CD4-positive, alpha-beta T cell (primary cell): ENCODE measurements at regions not wholly inside any gene's neighbourhood (a gene's known extent, or its start where the extent isn't known, plus 50 kb on each side); places are given as distances from the start of the nearest gene placed in this dataset.

ENCODE experiments used
- ATAC-seq: fragments of 200-7000 bp; cut with Tn5 transposase; one replicate; pipeline ENCODE4 v1.10.0; 2022; ENCODE audit warnings: mild to moderate bottlenecking; ENCODE audit not compliant: poor library complexity
- CTCF ChIA-PET: fragments of 350-600 bp; sonication (Branson Sonifier 250); formaldehyde crosslinking; loops from one replicate; lab custom pipeline; 2021; ENCODE audit warnings: antibody characterized with exemption, inconsistent platforms; lab: Charles Lee
- POLR2A ChIA-PET: fragments of 350-600 bp; sonication (Branson Sonifier 250); formaldehyde crosslinking; loops from one replicate; lab custom pipeline; 2021; ENCODE audit warnings: antibody characterized with exemption, inconsistent platforms; lab: Charles Lee
- DNase-seq, 14 experiments: peaks; one replicate each; pipeline ENCODE4 v3.0.0-alpha.2; 2013 to 2020; ENCODE audit warnings: mixed read lengths in 2 of 14
- H3K27ac ChIP-seq, 2 donors: one replicate each; pipeline versions ENCODE4 v1.5.1 to v1.7.0; 2013; ENCODE audit warnings: low read length in 2 of 2, low read depth in 1 of 2, mild to moderate bottlenecking in 1 of 2
- H3K27me3 ChIP-seq, 2 experiments: 1 replicate in 1 of 2; 2 replicates in 1 of 2; pipeline versions ENCODE4 v1.6.1 to v1.7.0; 2013; ENCODE audit warnings: low read length in 2 of 2, control low read depth in 1 of 2, mild to moderate bottlenecking in 1 of 2, moderate library complexity in 1 of 2; ENCODE audit not compliant: insufficient read depth in 2 of 2, control insufficient read depth in 1 of 2
- H3K36me3 ChIP-seq: one replicate; pipeline ENCODE4 v1.6.1; 2013; ENCODE audit warnings: low read length, control low read depth; ENCODE audit not compliant: insufficient read depth
- H3K4me1 ChIP-seq: one replicate; pipeline ENCODE4 v1.6.1; 2013; ENCODE audit warnings: low read length, control low read depth; ENCODE audit not compliant: insufficient read depth
- H3K4me3 ChIP-seq: one replicate; pipeline ENCODE4 v1.5.1; 2013; ENCODE audit warnings: mild to moderate bottlenecking, low read length, moderate library complexity
- H3K9me3 ChIP-seq, 2 experiments: 1 replicate in 1 of 2; 2 replicates in 1 of 2; pipeline versions ENCODE4 v1.6.1 to v1.7.0; 2013; ENCODE audit warnings: low read length in 2 of 2, mild to moderate bottlenecking in 2 of 2, control low read depth in 1 of 2, moderate library complexity in 1 of 2; ENCODE audit not compliant: control insufficient read depth in 1 of 2, insufficient read depth in 1 of 2
- H3K27ac Mint-ChIP-seq: one replicate; pipeline ENCODE4 v1.8.0; 2020; ENCODE audit warnings: mixed read lengths
- H3K27me3 Mint-ChIP-seq: one replicate; pipeline ENCODE4 v1.8.0; 2021; ENCODE audit warnings: mixed read lengths
- H3K36me3 Mint-ChIP-seq: one replicate; pipeline ENCODE4 v1.8.0; 2021; ENCODE audit warnings: low read depth, mixed read lengths
- H3K4me1 Mint-ChIP-seq: one replicate; pipeline ENCODE4 v1.8.0; 2021; ENCODE audit warnings: low read depth, mixed read lengths
- H3K4me3 Mint-ChIP-seq: one replicate; pipeline ENCODE4 v1.8.0; 2020; ENCODE audit warnings: mild to moderate bottlenecking, mixed read lengths
- H3K9me3 Mint-ChIP-seq: one replicate; pipeline ENCODE4 v1.8.0; 2020; ENCODE audit warnings: mixed read lengths
- intact Hi-C, 2 experiments: fragments of 100-400 bp; cut with DNase I in 1 of 2; cut with micrococcal nuclease in 1 of 2; formaldehyde crosslinking; loops; one replicate each; pipeline versions ENCODE4 v1.15.1 to v1.9.0; 2023 to 2025; cut with DNase I, micrococcal nuclease
- TF ChIP-seq, protein P1 (sequence below): fragments of 200-600 bp; IDR thresholded peaks from one replicate; pipeline ENCODE4 v1.8.0; 2022; ENCODE audit warnings: antibody characterized with exemption, mild to moderate bottlenecking

DNA sequence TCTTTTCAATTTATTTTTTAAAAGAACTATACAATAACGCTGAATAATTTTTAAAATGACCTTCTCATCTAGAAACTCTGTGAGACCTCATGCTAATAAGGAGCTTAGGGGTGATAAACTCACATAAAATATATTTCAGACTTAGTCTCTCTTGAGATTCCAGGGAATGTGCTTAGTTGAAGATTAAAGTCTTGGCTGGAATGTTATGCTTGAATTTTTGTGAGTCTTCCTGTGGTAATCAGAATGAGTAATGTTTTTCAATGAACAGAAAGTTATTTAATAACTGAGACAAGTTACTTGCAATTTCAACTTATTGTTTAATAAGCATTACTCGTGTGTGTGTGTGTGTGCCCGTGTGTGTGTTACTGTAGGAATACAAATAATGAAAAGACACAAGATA lies 379.9 kb upstream of the EPHA7 start:
- no peaks in the 10 kb centered on the region for H3K4me1 Mint-ChIP-seq
- H3K36me3 Mint-ChIP-seq, result no peaks in the 10 kb centered on the region
- H3K27ac Mint-ChIP-seq, result no peak overlapping the region
- POLR2A ChIA-PET, result no interaction called here
- no peaks in the 10 kb centered on the region for H3K9me3 ChIP-seq
- no peaks in the 10 kb centered on the region for H3K36me3 ChIP-seq
- H3K4me3 ChIP-seq, result no peak overlapping the region
- H3K27me3 Mint-ChIP-seq, result no peaks in the 10 kb centered on the region
- no peak for DNase-seq
- H3K4me3 Mint-ChIP-seq, result no peak overlapping the region
- no peaks in the 10 kb centered on the region for H3K27me3 ChIP-seq
- no peaks in the 10 kb centered on the region for H3K9me3 Mint-ChIP-seq
- no peak for ATAC-seq
- intact Hi-C loops, result no loop called here
- TF ChIP-seq, protein P1, sequence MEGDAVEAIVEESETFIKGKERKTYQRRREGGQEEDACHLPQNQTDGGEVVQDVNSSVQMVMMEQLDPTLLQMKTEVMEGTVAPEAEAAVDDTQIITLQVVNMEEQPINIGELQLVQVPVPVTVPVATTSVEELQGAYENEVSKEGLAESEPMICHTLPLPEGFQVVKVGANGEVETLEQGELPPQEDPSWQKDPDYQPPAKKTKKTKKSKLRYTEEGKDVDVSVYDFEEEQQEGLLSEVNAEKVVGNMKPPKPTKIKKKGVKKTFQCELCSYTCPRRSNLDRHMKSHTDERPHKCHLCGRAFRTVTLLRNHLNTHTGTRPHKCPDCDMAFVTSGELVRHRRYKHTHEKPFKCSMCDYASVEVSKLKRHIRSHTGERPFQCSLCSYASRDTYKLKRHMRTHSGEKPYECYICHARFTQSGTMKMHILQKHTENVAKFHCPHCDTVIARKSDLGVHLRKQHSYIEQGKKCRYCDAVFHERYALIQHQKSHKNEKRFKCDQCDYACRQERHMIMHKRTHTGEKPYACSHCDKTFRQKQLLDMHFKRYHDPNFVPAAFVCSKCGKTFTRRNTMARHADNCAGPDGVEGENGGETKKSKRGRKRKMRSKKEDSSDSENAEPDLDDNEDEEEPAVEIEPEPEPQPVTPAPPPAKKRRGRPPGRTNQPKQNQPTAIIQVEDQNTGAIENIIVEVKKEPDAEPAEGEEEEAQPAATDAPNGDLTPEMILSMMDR, result no peak
- no peak overlapping the region for H3K27ac ChIP-seq
- H3K4me1 ChIP-seq, result no peaks in the 10 kb centered on the region
- CTCF ChIA-PET, result no interaction called here

DNA sequence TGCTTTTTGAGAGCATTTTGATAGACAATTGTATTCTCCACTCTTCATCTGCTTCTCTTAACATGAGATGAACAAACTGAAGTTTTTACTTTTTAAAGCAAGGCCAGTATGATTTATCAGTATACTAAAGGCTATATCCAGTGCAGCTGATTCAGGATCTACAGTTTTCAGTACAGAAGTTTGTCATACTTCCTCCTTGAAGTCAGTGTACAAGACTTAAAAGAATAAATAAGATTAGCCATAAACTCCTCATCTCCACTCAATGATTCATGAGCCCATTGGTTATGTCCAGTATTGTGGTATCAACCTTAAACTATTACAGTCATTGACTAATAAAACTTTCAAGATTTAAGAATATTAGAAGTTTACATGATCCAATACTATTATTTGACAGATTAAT lies 374.8 kb upstream of the EPHA7 start:
- H3K4me1 ChIP-seq, result no peaks in the 10 kb centered on the region
- no peaks in the 10 kb centered on the region for H3K36me3 Mint-ChIP-seq
- DNase-seq, result no peak
- H3K27ac Mint-ChIP-seq, result no peak overlapping the region
- no peaks in the 10 kb centered on the region for H3K27me3 ChIP-seq
- H3K9me3 Mint-ChIP-seq, result peaks cover 2% of the 10 kb centered on the region
- POLR2A ChIA-PET, result no interaction called here
- H3K9me3 ChIP-seq, result no peaks in the 10 kb centered on the region
- no peak for ATAC-seq
- intact Hi-C loops, result no loop called here
- H3K27me3 Mint-ChIP-seq, result no peaks in the 10 kb centered on the region
- TF ChIP-seq, protein P1, result no peak
- no peak overlapping the region for H3K4me3 Mint-ChIP-seq
- H3K4me3 ChIP-seq, result no peak overlapping the region
- no peaks in the 10 kb centered on the region for H3K4me1 Mint-ChIP-seq
- no peaks in the 10 kb centered on the region for H3K36me3 ChIP-seq
- H3K27ac ChIP-seq, result no peak overlapping the region
- CTCF ChIA-PET, result no interaction called here

DNA sequence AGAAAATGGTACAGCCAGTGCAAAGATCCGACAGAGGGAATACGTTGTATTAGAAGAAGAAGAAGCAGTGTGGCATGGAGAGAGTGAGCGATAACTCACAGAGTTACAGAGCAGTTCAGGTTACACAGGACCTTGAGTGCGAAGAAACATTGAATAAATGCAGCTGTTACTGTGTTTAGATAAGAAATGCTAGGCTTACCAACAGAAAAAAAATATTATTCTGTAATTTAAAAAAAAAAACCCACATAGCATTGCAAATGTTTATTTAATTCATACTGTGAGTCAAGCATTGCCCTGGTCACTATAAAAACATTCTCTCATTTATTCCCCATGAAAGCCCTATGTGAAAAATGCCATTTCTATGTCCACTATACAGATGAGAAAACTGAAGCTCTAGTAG lies 373.4 kb upstream of the EPHA7 start:
- no peak overlapping the region for H3K27ac ChIP-seq
- ATAC-seq (no peak), DNase-seq (no peak)
- H3K4me1 ChIP-seq, result no peaks in the 10 kb centered on the region
- TF ChIP-seq, protein P1, result no peak
- no peaks in the 10 kb centered on the region for H3K4me1 Mint-ChIP-seq
- H3K27ac Mint-ChIP-seq, result no peak overlapping the region
- no peaks in the 10 kb centered on the region for H3K36me3 ChIP-seq
- ChIA-PET POLR2A (no interaction called here), CTCF (no interaction called here)
- no peaks in the 10 kb centered on the region for H3K27me3 ChIP-seq
- H3K36me3 Mint-ChIP-seq, result no peaks in the 10 kb centered on the region
- intact Hi-C loops, result no loop called here
- no peaks in the 10 kb centered on the region for H3K9me3 ChIP-seq
- peaks cover 2% of the 10 kb centered on the region for H3K9me3 Mint-ChIP-seq
- H3K27me3 Mint-ChIP-seq, result no peaks in the 10 kb centered on the region
- no peak overlapping the region for H3K4me3 ChIP-seq
- no peak overlapping the region for H3K4me3 Mint-ChIP-seq
